ENCODE measurements at regions not wholly inside any gene's neighbourhood (a gene's known extent, or its start where the extent isn't known, plus 50 kb on each side); places are given as distances from the start of the nearest gene placed in this dataset.
"Not testable (repeated sequence)": the region's sequence is repeated elsewhere in the genome, so short reads cannot be mapped to it uniquely, and the experiment has no call there.

GRCh38 chr1:194357573-194358207, 1171.3 kb upstream of the B3GALT2 start:
- not testable (repeated sequence) for DNase-seq

GRCh38 chr1:194355488-194356106, 1169.2 kb upstream of the B3GALT2 start:
- DNase-seq: no peak

- DNase-seq: no peak
These were observed 1166.7 kb upstream of the B3GALT2 start for GRCh38 chr1:194353121-194353520.

DNA sequence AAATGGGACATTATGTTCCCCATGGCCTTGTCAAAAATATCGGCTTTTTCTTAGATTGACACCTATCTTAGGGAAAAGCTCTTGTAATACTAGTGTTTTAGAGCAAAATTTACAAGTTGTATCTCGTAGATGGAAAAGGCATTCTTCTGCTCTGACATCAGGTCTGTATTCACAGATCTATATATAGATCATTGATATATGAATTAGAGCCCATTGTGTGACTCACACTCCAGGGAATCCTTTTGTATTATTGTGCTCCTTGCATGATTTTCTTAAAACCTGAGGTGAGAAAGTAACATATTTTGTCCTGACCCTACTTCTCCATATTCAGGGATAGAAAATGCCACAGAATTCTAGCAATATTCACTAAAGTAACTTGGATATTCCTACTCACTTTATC, 1160.8 kb upstream of the B3GALT2 start:
- no peak for DNase-seq

GRCh38 chr1:194342484-194343262, 1156.3 kb upstream of the B3GALT2 start:
- no peak for DNase-seq

DNA sequence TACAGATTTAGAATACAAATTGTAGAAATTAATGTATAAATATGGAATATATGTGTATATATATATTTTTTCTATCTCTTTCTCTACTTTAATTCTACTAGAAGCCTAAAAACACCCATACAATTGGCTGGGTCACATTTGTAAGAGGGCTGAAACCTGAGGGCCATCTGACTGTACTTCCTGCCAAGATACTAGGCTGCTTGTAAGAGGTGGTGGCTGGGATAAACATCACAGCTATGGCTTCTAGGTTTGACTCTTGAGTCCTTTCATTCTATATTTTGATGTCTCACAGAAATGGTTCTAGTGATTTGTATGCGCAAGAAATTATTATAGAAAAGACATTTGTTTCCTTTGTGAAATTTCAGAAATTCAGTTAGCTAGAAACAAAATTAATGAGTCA, 1155.2 kb upstream of the B3GALT2 start:
- no peak for DNase-seq

- no peak for DNase-seq
These were observed 1153.1 kb upstream of the B3GALT2 start for GRCh38 chr1:194339471-194339870.

DNA sequence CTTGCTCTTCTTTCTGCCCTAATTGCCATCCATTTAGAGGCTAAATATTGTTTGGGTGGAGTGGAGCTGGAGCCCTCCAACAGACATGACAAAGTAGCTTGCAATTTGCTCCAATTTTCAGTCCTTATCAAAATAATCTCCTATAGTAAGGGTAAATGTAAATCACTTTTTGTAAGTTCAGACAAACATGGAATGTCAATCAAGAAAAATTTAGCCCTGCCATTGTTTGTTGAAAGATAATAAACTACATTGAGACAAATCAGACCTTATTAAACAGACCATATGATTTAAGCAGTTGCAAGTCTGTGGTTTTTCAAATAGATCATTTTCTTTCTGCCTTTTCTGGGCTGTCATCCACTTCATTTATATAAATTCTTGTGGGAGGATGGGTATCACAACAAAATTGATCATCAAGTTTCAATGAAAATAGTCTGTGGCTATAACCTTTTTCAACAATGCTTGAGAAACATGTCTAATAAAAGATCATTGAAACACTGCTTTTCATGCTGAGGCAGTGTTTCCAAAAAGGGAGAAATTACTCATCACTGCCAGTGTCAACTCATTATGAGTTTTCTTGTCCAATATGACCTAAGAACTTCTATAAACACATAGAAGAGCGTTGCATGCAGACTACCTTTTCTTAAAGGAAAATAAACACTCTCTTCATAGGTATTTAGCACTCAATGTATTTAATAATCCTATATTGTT, 1152.0 kb upstream of the B3GALT2 start:
- no peak for DNase-seq

- no peak for DNase-seq
These were observed 1146.8 kb upstream of the B3GALT2 start for GRCh38 chr1:194333240-194333639.

- DNase-seq: no peak
These were observed 1145.3 kb upstream of the B3GALT2 start for GRCh38 chr1:194331758-194332157.

- DNase-seq: no peak
These were observed 1136.3 kb upstream of the B3GALT2 start for GRCh38 chr1:194322751-194323150.

- DNase-seq: no peak
These were observed 1132.4 kb upstream of the B3GALT2 start for GRCh38 chr1:194318790-194319280.

DNA sequence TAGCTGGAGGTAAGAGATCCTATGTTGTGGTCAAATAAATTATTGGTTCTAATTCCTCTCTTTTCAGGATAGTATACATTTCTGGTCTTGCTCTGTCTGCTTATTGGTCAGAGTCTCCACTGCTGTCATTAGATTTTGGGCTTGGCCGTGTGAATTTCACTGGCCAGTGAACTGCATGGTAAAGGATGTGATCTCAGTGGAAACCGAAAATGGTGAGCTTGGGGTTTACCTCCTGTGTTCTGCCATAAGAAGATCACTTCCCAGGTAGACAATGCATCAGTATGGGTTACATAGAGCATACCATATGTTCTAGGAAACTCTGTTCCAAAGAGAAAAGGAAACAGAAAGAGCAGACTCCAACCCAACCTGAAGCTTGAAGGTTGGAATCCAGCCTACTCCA, 1123.3 kb upstream of the B3GALT2 start:
- DNase-seq: no peak

- DNase-seq: no peak
These were observed 1122.9 kb upstream of the B3GALT2 start for GRCh38 chr1:194309269-194309668.

DNA sequence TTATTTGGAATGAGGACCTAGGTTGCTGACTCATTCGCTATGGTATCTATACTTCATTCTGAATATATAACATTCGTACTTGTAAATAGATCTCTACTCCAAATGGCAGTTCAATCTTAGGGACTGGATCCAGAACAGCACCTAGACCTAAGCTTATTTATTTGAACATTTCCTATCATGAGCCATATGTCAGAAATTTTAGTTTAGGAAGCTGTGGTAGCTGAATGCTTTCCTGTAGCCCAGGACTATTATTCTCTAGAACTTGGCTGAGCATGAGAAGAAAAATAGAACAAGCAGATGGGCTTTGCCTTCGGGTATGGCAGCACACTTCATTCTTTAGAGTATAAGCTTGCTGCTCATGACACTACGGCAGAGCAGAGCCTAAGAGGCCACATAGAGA, 1114.4 kb upstream of the B3GALT2 start:
- DNase-seq: no peak

DNA sequence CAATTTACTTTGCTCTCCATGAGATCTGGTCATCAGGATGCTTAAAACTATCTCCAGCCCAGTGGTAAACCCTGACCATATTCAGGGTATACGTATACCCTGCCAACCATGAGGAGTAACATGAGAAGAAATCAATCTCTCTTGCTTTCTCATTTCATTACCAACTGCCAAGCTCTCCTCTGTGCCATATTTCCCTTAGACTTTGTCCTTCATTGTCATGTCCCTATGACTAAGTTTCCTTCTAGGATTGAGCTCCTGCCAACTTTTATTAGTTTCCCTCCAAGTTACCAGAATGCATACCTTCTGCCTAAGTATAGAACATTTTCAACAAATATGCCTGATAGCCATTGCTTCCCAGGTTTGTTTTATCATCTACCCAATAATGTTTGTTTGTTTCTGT, 1113.9 kb upstream of the B3GALT2 start:
- DNase-seq: no peak

GRCh38 chr1:194298007-194298598, 1111.7 kb upstream of the B3GALT2 start:
- no peak for DNase-seq

DNA sequence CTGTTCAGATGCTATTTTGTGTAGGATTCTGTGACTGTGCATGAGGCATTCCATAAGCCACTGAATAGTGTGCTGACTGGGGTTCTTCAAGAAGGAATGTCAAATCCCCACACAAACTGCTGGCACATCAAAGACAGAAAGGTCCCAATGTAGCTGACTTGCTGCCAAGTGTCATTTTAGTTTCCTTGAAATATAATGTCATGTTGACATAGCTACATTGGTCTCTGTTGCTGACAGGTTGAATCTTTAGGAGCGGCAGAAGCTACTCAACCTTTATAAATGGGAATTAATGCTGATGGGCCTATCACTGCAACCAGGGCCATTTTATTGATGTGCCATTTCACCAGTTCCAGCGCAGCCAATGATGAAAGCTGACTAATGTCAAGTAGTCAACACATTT, 1110.7 kb upstream of the B3GALT2 start:
- DNase-seq: no peak

GRCh38 chr1:194296201-194296600, 1109.8 kb upstream of the B3GALT2 start:
- DNase-seq: no peak

DNA sequence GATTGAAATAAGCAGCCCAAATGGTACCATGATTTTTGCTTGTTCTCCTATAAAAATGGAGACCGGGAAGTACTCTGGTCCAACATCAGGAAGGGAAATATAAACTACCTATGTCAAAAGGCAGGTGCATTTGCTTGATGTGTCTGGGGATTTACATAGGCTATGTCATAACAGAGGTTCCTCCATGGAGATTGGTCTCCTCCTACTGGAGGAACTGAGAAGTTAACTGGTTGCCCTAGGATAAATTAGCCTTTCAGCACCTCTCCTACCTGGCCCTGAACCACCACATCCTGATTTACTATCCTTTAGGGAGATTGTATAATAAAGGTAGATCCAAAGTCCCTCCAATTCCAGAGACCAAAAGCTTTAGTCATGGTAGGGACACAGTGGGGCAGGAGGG, 1109.3 kb upstream of the B3GALT2 start:
- DNase-seq: no peak

DNA sequence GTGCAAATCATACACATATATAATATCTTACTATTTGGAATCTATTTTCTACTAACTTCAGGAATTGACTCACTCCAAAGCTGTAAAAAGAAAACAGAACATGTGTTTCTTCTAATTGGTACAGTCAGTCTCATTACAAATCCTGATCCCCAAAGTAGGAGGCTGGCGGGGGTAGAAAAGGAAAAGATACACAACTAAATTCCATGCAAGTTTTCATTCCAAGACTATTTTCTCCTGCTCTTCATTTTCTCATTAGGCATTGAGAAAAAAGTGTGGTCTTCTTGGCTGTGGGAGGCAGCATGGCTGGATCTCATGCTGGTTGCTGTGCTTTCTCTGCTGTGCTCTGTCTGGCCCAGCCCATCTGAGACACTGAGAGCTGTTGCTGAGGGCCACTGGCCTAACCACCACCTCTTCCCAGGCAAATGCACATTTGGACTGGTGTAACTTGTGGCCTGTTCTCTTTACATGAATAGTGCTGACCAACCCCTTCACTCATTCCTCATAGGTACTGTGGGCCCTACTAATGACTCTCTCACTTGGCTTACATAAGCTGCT, 1107.5 kb upstream of the B3GALT2 start:
- DNase-seq: no peak

GRCh38 chr1:194292966-194293365, 1106.6 kb upstream of the B3GALT2 start:
- no peak for DNase-seq
